ENCODE measurements at regions not wholly inside any gene's neighbourhood (a gene's known extent, or its start where the extent isn't known, plus 50 kb on each side); places are given as distances from the start of the nearest gene placed in this dataset.

- TF ChIP-seq, protein P1, sequence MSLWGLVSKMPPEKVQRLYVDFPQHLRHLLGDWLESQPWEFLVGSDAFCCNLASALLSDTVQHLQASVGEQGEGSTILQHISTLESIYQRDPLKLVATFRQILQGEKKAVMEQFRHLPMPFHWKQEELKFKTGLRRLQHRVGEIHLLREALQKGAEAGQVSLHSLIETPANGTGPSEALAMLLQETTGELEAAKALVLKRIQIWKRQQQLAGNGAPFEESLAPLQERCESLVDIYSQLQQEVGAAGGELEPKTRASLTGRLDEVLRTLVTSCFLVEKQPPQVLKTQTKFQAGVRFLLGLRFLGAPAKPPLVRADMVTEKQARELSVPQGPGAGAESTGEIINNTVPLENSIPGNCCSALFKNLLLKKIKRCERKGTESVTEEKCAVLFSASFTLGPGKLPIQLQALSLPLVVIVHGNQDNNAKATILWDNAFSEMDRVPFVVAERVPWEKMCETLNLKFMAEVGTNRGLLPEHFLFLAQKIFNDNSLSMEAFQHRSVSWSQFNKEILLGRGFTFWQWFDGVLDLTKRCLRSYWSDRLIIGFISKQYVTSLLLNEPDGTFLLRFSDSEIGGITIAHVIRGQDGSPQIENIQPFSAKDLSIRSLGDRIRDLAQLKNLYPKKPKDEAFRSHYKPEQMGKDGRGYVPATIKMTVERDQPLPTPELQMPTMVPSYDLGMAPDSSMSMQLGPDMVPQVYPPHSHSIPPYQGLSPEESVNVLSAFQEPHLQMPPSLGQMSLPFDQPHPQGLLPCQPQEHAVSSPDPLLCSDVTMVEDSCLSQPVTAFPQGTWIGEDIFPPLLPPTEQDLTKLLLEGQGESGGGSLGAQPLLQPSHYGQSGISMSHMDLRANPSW (CRISPR knock-in tag; IDR thresholded peaks at IDR 0.05; ENCODE audit: borderline replicate concordance): no peak
- TF ChIP-seq ZNF660 (CRISPR knock-in tag; IDR thresholded peaks at IDR 0.05; ENCODE audit: borderline replicate concordance, low read depth): no peak
Observed at GRCh38 chr3:161991901-161992540, 495.4 kb downstream of the OTOL1 start (continued).

- no peaks in the 10 kb centered on the region for H3K79me2 ChIP-seq (ENCODE audit: insufficient read depth, low read length)
- H3K4me3 ChIP-seq (replicated peaks in 1 of 3; ENCODE audit: insufficient read depth in 1 of 3, low read depth in 2 of 3, low read length in 3 of 3): no peak overlapping the region
- H4K20me1 ChIP-seq (ENCODE audit: insufficient read depth, low read length): no peaks in the 10 kb centered on the region
- intact Hi-C loops (cut with micrococcal nuclease; ENCODE audit: unreplicated experiment) (no loop called here), in situ Hi-C loops (cut with HindIII; ENCODE audit: extremely low pct_ligation_motif_present, low pct_unique_long_range_greater_than_20kb) (no loop called here)
- H2AFZ ChIP-seq (ENCODE audit: low read length): no peak overlapping the region
- CTCF ChIA-PET (ENCODE audit: low intra/inter-chr PET ratio, low total read pairs): no interaction called here
- H3K4me1 ChIP-seq (ENCODE audit: insufficient read depth, low read length): no peaks in the 10 kb centered on the region
- 0% methylated on average over 2 of the region's 2 CpGs for WGBS (ENCODE audit: low lambda C conversion rate)
- no peaks in the 10 kb centered on the region for H3K27me3 ChIP-seq (ENCODE audit: control insufficient read depth in 1 of 2, insufficient read depth in 2 of 2, low read length in 2 of 2)
- no peak overlapping the region for H3K27ac ChIP-seq (ENCODE audit: extremely low read length, insufficient read depth, low read length)
- BruUV-seq (replicated peaks): no TSS peak
- no peaks in the 10 kb centered on the region for H3K36me3 ChIP-seq (replicated peaks in 1 of 2; ENCODE audit: control insufficient read depth in 1 of 2, insufficient read depth in 2 of 2, low read length in 2 of 2)
- ATAC-seq (no peak), FAIRE-seq (no peak), DNase-seq (ENCODE audit: low spot score) (no peak)
- H3K9me3 ChIP-seq (ENCODE audit: low read length): peaks cover 79% of the 10 kb centered on the region
- POLR2A ChIA-PET: no interaction called here
- no peak overlapping the region for H3K4me2 ChIP-seq (ENCODE audit: low read depth, low read length)
- no peak overlapping the region for H3K9ac ChIP-seq (ENCODE audit: insufficient read depth, low read depth, low read length)
- TF ChIP-seq GFI1 (CRISPR knock-in tag; IDR thresholded peaks at IDR 0.05; ENCODE audit: borderline replicate concordance): no peak
- TF ChIP-seq ZNF530 (CRISPR knock-in tag; IDR thresholded peaks at IDR 0.05; ENCODE audit: low read depth): no peak
- TF ChIP-seq, protein P2, sequence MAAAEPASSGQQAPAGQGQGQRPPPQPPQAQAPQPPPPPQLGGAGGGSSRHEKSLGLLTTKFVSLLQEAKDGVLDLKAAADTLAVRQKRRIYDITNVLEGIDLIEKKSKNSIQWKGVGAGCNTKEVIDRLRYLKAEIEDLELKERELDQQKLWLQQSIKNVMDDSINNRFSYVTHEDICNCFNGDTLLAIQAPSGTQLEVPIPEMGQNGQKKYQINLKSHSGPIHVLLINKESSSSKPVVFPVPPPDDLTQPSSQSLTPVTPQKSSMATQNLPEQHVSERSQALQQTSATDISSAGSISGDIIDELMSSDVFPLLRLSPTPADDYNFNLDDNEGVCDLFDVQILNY (CRISPR knock-in tag; conservative IDR thresholded peaks at IDR 0.05): no peak
Observed at GRCh38 chr3:161999846-162000245, 503.2 kb downstream of the OTOL1 start.

Data from HepG2 (cell line).